Right lobe of liver (tissue), 6 donors: ENCODE measurements at regions not wholly inside any gene's neighbourhood (a gene's known extent, or its start where the extent isn't known, plus 50 kb on each side); places are given as distances from the start of the nearest gene placed in this dataset.

Experiments
- ATAC-seq, 4 donors: fragments of 200-7000 bp; cut with Tn5 transposase; one replicate each; pipeline ENCODE4 v1.9.1; 2020; ENCODE audit warnings: mild to moderate bottlenecking in 4 of 4, moderate library complexity in 4 of 4
- DNase-seq, 3 donors: peaks; one replicate each; pipeline ENCODE4 v3.0.0-alpha.2; 2020
- H3K27ac ChIP-seq, 3 donors: fragments of 200-600 bp; one replicate each; pipeline ENCODE4 v1.8.0; 2022
- H3K27me3 ChIP-seq, 2 donors: fragments of 200-600 bp; one replicate each; pipeline ENCODE4 v1.8.0; 2022
- H3K36me3 ChIP-seq, 4 donors: fragments of 200-600 bp; sonication (generic) in 1 of 4; one replicate each; pipeline versions ENCODE4 v1.5.1 to v1.8.0; 2017 to 2022; ENCODE audit warnings: control low read depth in 1 of 4
- H3K4me1 ChIP-seq, 4 donors: fragments of 200-600 bp; sonication (generic) in 1 of 4; one replicate each; pipeline versions ENCODE4 v1.5.1 to v1.8.0; 2017 to 2022; ENCODE audit warnings: control low read depth in 1 of 4
- H3K4me3 ChIP-seq, 3 donors: fragments of 200-600 bp; one replicate each; pipeline ENCODE4 v1.8.0; 2022
- H3K9me3 ChIP-seq, 4 donors: fragments of 200-600 bp; sonication (generic) in 1 of 4; one replicate each; pipeline versions ENCODE4 v1.5.1 to v1.8.0; 2017 to 2022; ENCODE audit warnings: control low read depth in 1 of 4
- POLR2A ChIP-seq: fragments of 450-650 bp; IDR thresholded peaks from one replicate; pipeline ENCODE4 v1.6.1; 2017; ENCODE audit warnings: antibody characterized with exemption, mild to moderate bottlenecking
- WGBS: methylation state at CpG from one replicate; pipeline ENCODE4 v1.1.6; 2018; ENCODE audit warnings: low coverage, low lambda C conversion rate; ENCODE audit not compliant: insufficient coverage; ENCODE audit errors: missing lambda C conversion rate; 5-methylcytosine and 5-hydroxymethylcytosine counted together
- intact Hi-C, 2 donors: fragments of 100-400 bp; cut with DNase I; formaldehyde crosslinking; loops; one replicate each; pipeline versions ENCODE4 v1.11.2 to v1.14.1; 2022
- microRNA-seq, 2 donors: library from miRNA; unstranded; fragments of <30 nt; microRNA quantifications; one replicate each; pipeline ENCODE4, GENCODE V29; 2019 to 2020
- small RNA-seq, 2 experiments: library from RNA; depleted of rRNA; stranded (forward); fragments of <200 nt; gene quantifications; one replicate each; pipeline ENCODE3, GENCODE V24; 2016
- TF ChIP-seq, protein P1 (sequence below), 4 donors: fragments of 200-600 bp in 3 of 4; fragments of 450-650 bp in 1 of 4; IDR thresholded peaks; one replicate each; pipeline versions ENCODE4 v1.5.1 to v1.8.0; 2016 to 2022; ENCODE audit warnings: antibody characterized with exemption in 4 of 4, mild to moderate bottlenecking in 2 of 4
- donor health status: DM: no; HTN: yes; CAD: no.
- donor health status: DM: no; HTN: no; CAD: no.
- donor health status: DM: no; HTN: no; CAD: no.
- donor health status: DM: no; HTN: yes; CAD: no.
- donor health status: DM: no; HTN: yes; CAD: no.

DNA sequence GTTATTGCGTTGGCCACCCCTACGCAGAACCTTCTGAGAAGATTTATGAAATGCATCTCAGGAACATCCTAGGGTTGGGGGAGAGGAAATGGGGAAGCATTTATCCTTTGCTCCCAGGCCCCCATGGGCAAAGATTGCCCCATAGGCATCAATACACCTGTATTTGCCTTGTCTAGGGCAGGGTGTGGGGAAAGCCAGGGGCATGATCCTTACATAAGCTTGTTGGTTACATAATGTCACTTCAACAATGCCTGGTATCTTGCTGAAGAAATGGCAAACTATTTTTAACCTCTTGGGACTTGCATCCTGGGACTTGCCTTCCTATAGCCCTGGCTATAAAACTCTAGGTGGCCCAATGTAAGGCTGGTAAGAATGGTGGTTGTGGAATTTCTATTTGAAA, 53.9 kb upstream of the SPRED2 start:
- H3K27me3 ChIP-seq: no peaks in the 10 kb centered on the region
- no peaks in the 10 kb centered on the region for H3K4me1 ChIP-seq
- no peaks in the 10 kb centered on the region for H3K9me3 ChIP-seq
- H3K4me3 ChIP-seq: no peak overlapping the region
- TF ChIP-seq POLR2A: no peak
- TF ChIP-seq, protein P1, sequence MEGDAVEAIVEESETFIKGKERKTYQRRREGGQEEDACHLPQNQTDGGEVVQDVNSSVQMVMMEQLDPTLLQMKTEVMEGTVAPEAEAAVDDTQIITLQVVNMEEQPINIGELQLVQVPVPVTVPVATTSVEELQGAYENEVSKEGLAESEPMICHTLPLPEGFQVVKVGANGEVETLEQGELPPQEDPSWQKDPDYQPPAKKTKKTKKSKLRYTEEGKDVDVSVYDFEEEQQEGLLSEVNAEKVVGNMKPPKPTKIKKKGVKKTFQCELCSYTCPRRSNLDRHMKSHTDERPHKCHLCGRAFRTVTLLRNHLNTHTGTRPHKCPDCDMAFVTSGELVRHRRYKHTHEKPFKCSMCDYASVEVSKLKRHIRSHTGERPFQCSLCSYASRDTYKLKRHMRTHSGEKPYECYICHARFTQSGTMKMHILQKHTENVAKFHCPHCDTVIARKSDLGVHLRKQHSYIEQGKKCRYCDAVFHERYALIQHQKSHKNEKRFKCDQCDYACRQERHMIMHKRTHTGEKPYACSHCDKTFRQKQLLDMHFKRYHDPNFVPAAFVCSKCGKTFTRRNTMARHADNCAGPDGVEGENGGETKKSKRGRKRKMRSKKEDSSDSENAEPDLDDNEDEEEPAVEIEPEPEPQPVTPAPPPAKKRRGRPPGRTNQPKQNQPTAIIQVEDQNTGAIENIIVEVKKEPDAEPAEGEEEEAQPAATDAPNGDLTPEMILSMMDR (IDR thresholded peaks at IDR 0.05): no peak
- 94% methylated on average over 2 of the region's 2 CpGs for WGBS
- intact Hi-C loops: no loop called here
- DNase-seq: no peak
- ATAC-seq: no peak
- no peak overlapping the region for H3K27ac ChIP-seq
- no peaks in the 10 kb centered on the region for H3K36me3 ChIP-seq

GRCh38 chr2:65485839-65486238, 53.4 kb upstream of the SPRED2 start:
- DNase-seq (no peak), ATAC-seq (no peak)
- Histone ChIP-seq H3K4me3 (no peak overlapping the region), H3K27ac (no peak overlapping the region), H3K27me3 (no peaks in the 10 kb centered on the region), H3K36me3 (no peaks in the 10 kb centered on the region), H3K9me3 (no peaks in the 10 kb centered on the region), H3K4me1 (no peaks in the 10 kb centered on the region)
- no peak for TF ChIP-seq POLR2A
- TF ChIP-seq, protein P1 (IDR thresholded peaks at IDR 0.05): no peak
- intact Hi-C loops: no loop called here
- WGBS: 96% methylated on average over 3 of the region's 5 CpGs

DNA sequence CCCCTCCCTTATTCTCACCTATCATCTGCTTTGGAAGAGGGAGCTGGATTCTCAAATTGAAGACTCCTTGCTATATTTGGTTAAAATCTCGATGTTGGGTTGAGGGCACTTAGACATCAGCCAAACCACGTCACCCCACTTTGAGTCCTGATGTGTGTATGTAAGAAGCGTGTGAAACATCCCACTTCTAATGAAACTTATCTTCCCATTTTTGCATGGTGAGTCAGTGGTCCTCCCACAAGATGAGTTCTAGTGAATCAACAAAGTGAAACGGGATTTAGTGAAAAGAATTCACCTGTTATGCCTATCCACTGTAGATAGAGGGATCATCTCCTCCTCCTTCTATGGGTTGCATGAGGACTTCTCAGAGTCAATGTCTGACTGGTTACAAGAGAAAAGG, 51.4 kb upstream of the SPRED2 start:
- ATAC-seq (no peak), DNase-seq (no peak)
- no peak overlapping the region for H3K4me3 ChIP-seq
- no peak overlapping the region for H3K27ac ChIP-seq
- WGBS: 67% methylated on average over 2 of the region's 4 CpGs
- intact Hi-C loops: no loop called here
- no peaks in the 10 kb centered on the region for H3K36me3 ChIP-seq
- no peaks in the 10 kb centered on the region for H3K4me1 ChIP-seq
- no peaks in the 10 kb centered on the region for H3K27me3 ChIP-seq
- TF ChIP-seq, protein P1 (IDR thresholded peaks at IDR 0.05): no peak
- TF ChIP-seq POLR2A: no peak
- no peaks in the 10 kb centered on the region for H3K9me3 ChIP-seq

DNA sequence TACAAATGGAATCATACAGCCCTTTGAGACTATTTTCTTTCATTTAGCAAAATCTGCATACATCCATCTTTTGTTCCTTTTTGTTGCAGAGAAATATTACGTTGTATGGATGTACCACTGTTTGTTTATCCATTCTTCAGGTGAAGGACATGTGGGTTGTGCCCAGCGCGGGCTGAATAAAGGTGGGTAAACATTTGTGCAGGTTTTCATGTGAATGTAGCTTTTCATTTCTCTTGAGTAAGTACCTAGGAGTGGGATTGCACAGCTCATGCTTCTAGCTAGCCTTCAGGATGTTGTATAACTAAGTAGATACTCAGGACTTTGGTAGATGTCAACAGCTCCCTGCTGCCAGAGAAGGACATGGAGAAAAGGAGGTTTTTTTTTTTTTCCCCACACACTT, 50.6 kb upstream of the SPRED2 start:
- intact Hi-C loops: no loop called here
- H3K36me3 ChIP-seq: no peaks in the 10 kb centered on the region
- H3K27me3 ChIP-seq: no peaks in the 10 kb centered on the region
- H3K4me1 ChIP-seq: no peaks in the 10 kb centered on the region
- 74% methylated on average over 3 of the region's 3 CpGs for WGBS
- no peak overlapping the region for H3K27ac ChIP-seq
- DNase-seq (no peak), ATAC-seq (no peak)
- TF ChIP-seq POLR2A: no peak
- TF ChIP-seq, protein P1 (IDR thresholded peaks at IDR 0.05): no peak
- no peak overlapping the region for H3K4me3 ChIP-seq
- no peaks in the 10 kb centered on the region for H3K9me3 ChIP-seq

Small RNA genes lying in the stretch of these regions (microRNA-seq; reads per million reads assigned to microRNA genes)
- gene MIR4778: 0 reads per million in 2 donors

Small RNA genes lying in the stretch of these regions (small RNA-seq; reads per million reads assigned to genes)
- 0 reads per million in 2 experiments for gene MIR4778
- gene RN7SL635P: 0 reads per million in 2 experiments
- 0 reads per million in 2 experiments for gene VTRNA2-2P
